Epidermal melanocyte (primary cell): ENCODE measurements at regions not wholly inside any gene's neighbourhood (a gene's known extent, or its start where the extent isn't known, plus 50 kb on each side); places are given as distances from the start of the nearest gene placed in this dataset.
"Not testable (repeated sequence)": the region's sequence is repeated elsewhere in the genome, so short reads cannot be mapped to it uniquely, and the experiment has no call there.

Source experiments
- DNase-seq: peaks from one replicate; pipeline ENCODE4 v3.0.0; 2011; ENCODE audit warnings: low spot score; ENCODE audit not compliant: insufficient read length

GRCh38 chr10:85317827-85318226 is 989.4 kb downstream of the CCSER2 start:
- no peak for DNase-seq

- no peak for DNase-seq
These were observed 990.7 kb downstream of the CCSER2 start for GRCh38 chr10:85318809-85319807.

GRCh38 chr10:85319826-85320225 is 991.4 kb downstream of the CCSER2 start:
- DNase-seq, result no peak

GRCh38 chr10:85333594-85333993 is 1005.2 kb downstream of the CCSER2 start:
- no peak for DNase-seq

GRCh38 chr10:85362401-85362800 is 1004.2 kb downstream of the GRID1 start:
- DNase-seq, result no peak

GRCh38 chr10:85377029-85377806 is 989.4 kb downstream of the GRID1 start:
- no peak for DNase-seq

- DNase-seq, result no peak
These were observed 987.3 kb downstream of the GRID1 start for GRCh38 chr10:85379338-85379737.

- DNase-seq, result no peak
These were observed 965.5 kb downstream of the GRID1 start for GRCh38 chr10:85400981-85401695.

- no peak for DNase-seq
These were observed 964.1 kb downstream of the GRID1 start for GRCh38 chr10:85402541-85402940.

- DNase-seq, result no peak
These were observed 959.5 kb downstream of the GRID1 start for GRCh38 chr10:85407088-85407487.

GRCh38 chr10:85408388-85408787 is 958.2 kb downstream of the GRID1 start:
- DNase-seq, result no peak

- not testable (repeated sequence) for DNase-seq
These were observed 956.0 kb downstream of the GRID1 start for GRCh38 chr10:85410586-85410985.

- no peak for DNase-seq
These were observed 953.0 kb downstream of the GRID1 start for GRCh38 chr10:85413570-85413969.

GRCh38 chr10:85420501-85421191 is 945.9 kb downstream of the GRID1 start:
- DNase-seq, result no peak

GRCh38 chr10:85421421-85421820 is 945.2 kb downstream of the GRID1 start:
- DNase-seq, result no peak

GRCh38 chr10:85429126-85429525 is 937.5 kb downstream of the GRID1 start:
- DNase-seq, result no peak

- DNase-seq, result no peak
These were observed 935.6 kb downstream of the GRID1 start for GRCh38 chr10:85430991-85431390.

GRCh38 chr10:85433248-85433647 is 933.3 kb downstream of the GRID1 start:
- DNase-seq, result no peak

- no peak for DNase-seq
These were observed 921.7 kb downstream of the GRID1 start for GRCh38 chr10:85444868-85445267.

- no peak for DNase-seq
These were observed 920.9 kb downstream of the GRID1 start for GRCh38 chr10:85445702-85446101.

GRCh38 chr10:85446827-85447226 is 919.8 kb downstream of the GRID1 start:
- DNase-seq, result no peak
